Stimulated activated CD4-positive, alpha-beta T cell treated with anti-CD3 and anti-CD28 coated beads, Interleukin-1b, Interleukin-23, amount 100 ng/mL, for 4 hours (primary cell): ENCODE measurements at regions not wholly inside any gene's neighbourhood (a gene's known extent, or its start where the extent isn't known, plus 50 kb on each side); places are given as distances from the start of the nearest gene placed in this dataset.

Experiments used
- DNase-seq, 2 donors: peaks; one replicate each; pipeline ENCODE4 v3.0.0-alpha.2; 2020; ENCODE audit warnings: low read depth in 2 of 2

GRCh38 chr2:220279372-220279771, 651.9 kb downstream of the SLC4A3 start:
- no peak for DNase-seq

GRCh38 chr2:220279840-220280239, 652.4 kb downstream of the SLC4A3 start:
- no peak for DNase-seq

- no peak for DNase-seq
Observed at GRCh38 chr2:220280736-220281135, 653.3 kb downstream of the SLC4A3 start.

GRCh38 chr2:220281771-220282170, 654.3 kb downstream of the SLC4A3 start:
- DNase-seq = no peak

- DNase-seq = no peak
Observed at GRCh38 chr2:220282236-220282635, 654.8 kb downstream of the SLC4A3 start.

- DNase-seq = no peak
Observed at GRCh38 chr2:220293966-220294365, 666.5 kb downstream of the SLC4A3 start.

- DNase-seq = no peak
Observed at GRCh38 chr2:220296174-220296573, 668.7 kb downstream of the SLC4A3 start.

- no peak for DNase-seq
Observed at GRCh38 chr2:220297093-220297492, 669.7 kb downstream of the SLC4A3 start.

GRCh38 chr2:220300806-220301205, 673.4 kb downstream of the SLC4A3 start:
- DNase-seq = no peak

GRCh38 chr2:220302756-220303155, 675.3 kb downstream of the SLC4A3 start:
- no peak for DNase-seq

- no peak for DNase-seq
Observed at GRCh38 chr2:220309215-220309614, 681.8 kb downstream of the SLC4A3 start.

GRCh38 chr2:220310451-220310861, 683.0 kb downstream of the SLC4A3 start:
- DNase-seq = no peak

GRCh38 chr2:220315098-220315823, 687.8 kb downstream of the SLC4A3 start:
- DNase-seq = no peak

- no peak for DNase-seq
Observed at GRCh38 chr2:220318037-220318436, 690.6 kb downstream of the SLC4A3 start.

GRCh38 chr2:220318508-220318907, 691.1 kb downstream of the SLC4A3 start:
- no peak for DNase-seq

GRCh38 chr2:220320326-220320725, 692.9 kb downstream of the SLC4A3 start:
- DNase-seq = no peak

GRCh38 chr2:220332886-220333285, 705.5 kb downstream of the SLC4A3 start:
- DNase-seq = no peak

GRCh38 chr2:220334210-220334609, 706.8 kb downstream of the SLC4A3 start:
- no peak for DNase-seq

GRCh38 chr2:220334871-220335590, 707.6 kb downstream of the SLC4A3 start:
- DNase-seq = no peak

GRCh38 chr2:220335591-220335915, 708.1 kb downstream of the SLC4A3 start:
- DNase-seq = no peak

- DNase-seq = no peak
Observed at GRCh38 chr2:220336771-220337170, 709.3 kb downstream of the SLC4A3 start.

- DNase-seq = no peak
Observed at GRCh38 chr2:220337611-220338440, 710.4 kb downstream of the SLC4A3 start.

GRCh38 chr2:220341014-220341413, 713.6 kb downstream of the SLC4A3 start:
- no peak for DNase-seq
